ENCODE measurements at regions not wholly inside any gene's neighbourhood (a gene's known extent, or its start where the extent isn't known, plus 50 kb on each side); places are given as distances from the start of the nearest gene placed in this dataset.

- no peak for TF ChIP-seq BCL6B (tag by site-specific recombination; IDR thresholded peaks at IDR 0.05)
- TF ChIP-seq ZNF776 (tag by site-specific recombination; IDR thresholded peaks at IDR 0.05; ENCODE audit: borderline replicate concordance): no peak
Observed at GRCh38 chr13:81197966-81198365, 857.0 kb upstream of the SPRY2 start (continued).

- ChIA-PET POLR2A (no interaction called here), CTCF (no interaction called here)
- no peak for TF ChIP-seq ZNF670 (tag by site-specific recombination; IDR thresholded peaks at IDR 0.05; ENCODE audit: low read depth)
- TF ChIP-seq ZBTB17 (tag by site-specific recombination; IDR thresholded peaks at IDR 0.05): no peak
- no peak for TF ChIP-seq ZNF112 (tag by site-specific recombination; IDR thresholded peaks at IDR 0.05)
- no peak for TF ChIP-seq ZIC2 (tag by site-specific recombination; IDR thresholded peaks at IDR 0.05)
- no peak for TF ChIP-seq PRDM6 (tag by site-specific recombination; IDR thresholded peaks at IDR 0.05)
- no peak for TF ChIP-seq ZNF571 (tag by site-specific recombination; IDR thresholded peaks at IDR 0.05)
- TF ChIP-seq ZNF23 (tag by site-specific recombination; IDR thresholded peaks at IDR 0.05; ENCODE audit: borderline replicate concordance): no peak
- TF ChIP-seq ZNF398 (tag by site-specific recombination; IDR thresholded peaks at IDR 0.05): no peak
- no peak for TF ChIP-seq HOXC10 (CRISPR knock-in tag; IDR thresholded peaks at IDR 0.05)
- no peak for TF ChIP-seq ZNF580 (tag by site-specific recombination; IDR thresholded peaks at IDR 0.05)
- TF ChIP-seq HOXD13 (CRISPR knock-in tag; IDR thresholded peaks at IDR 0.05; ENCODE audit: borderline replicate concordance): no peak
- no peak for TF ChIP-seq SETDB1 (IDR thresholded peaks at IDR 0.05; ENCODE audit: insufficient read length, low read length)
- no peak for TF ChIP-seq MYNN (tag by site-specific recombination; IDR thresholded peaks at IDR 0.05; ENCODE audit: borderline replicate concordance)
- no peak for TF ChIP-seq ZNF521 (tag by site-specific recombination; IDR thresholded peaks at IDR 0.05)
- TF ChIP-seq ZSCAN5A (tag by site-specific recombination; IDR thresholded peaks at IDR 0.05): no peak
- no peak for TF ChIP-seq ZNF830 (tag by site-specific recombination; IDR thresholded peaks at IDR 0.05; ENCODE audit: low read depth)
- no peak for TF ChIP-seq ZNF610 (tag by site-specific recombination; IDR thresholded peaks at IDR 0.05; ENCODE audit: borderline replicate concordance)
- no peak for TF ChIP-seq ZNF248 (tag by site-specific recombination; IDR thresholded peaks at IDR 0.05)
- TF ChIP-seq MEIS1 (CRISPR knock-in tag; IDR thresholded peaks at IDR 0.05; ENCODE audit: borderline replicate concordance): no peak
- no peak for TF ChIP-seq ZNF544 (tag by site-specific recombination; IDR thresholded peaks at IDR 0.05)
- Histone ChIP-seq H3K36me3 (ENCODE audit: control insufficient read depth in 2 of 2, insufficient read depth in 1 of 2, low read length in 2 of 2) (no peaks in the 10 kb centered on the region), H3K4me1 (ENCODE audit: control insufficient read depth, insufficient read depth, low read length) (no peaks in the 10 kb centered on the region), H3K27ac (ENCODE audit: extremely low read depth, low read depth, low read length) (no peak overlapping the region), H3K9me3 (ENCODE audit: control insufficient read depth, insufficient read depth, low read depth, low read length) (no peaks in the 10 kb centered on the region), H3K4me3 (ENCODE audit: low read depth, low read length) (no peak overlapping the region)
Observed at GRCh38 chr13:81197483-81197882, 856.6 kb upstream of the SPRY2 start.
